Endothelial cell of umbilical vein (primary cell): ENCODE measurements at regions not wholly inside any gene's neighbourhood (a gene's known extent, or its start where the extent isn't known, plus 50 kb on each side); places are given as distances from the start of the nearest gene placed in this dataset.
A peak's percentile ranks its signal among the peaks of the same experiment; 100 is the strongest.

ENCODE experiments used
- BruUV-seq: library from RNA; stranded (reverse); fragments of 400-500 nt; replicated peaks from 2 replicates; lab custom pipeline; 2021; lab: Mats Ljungman, UMichigan
- CTCF ChIA-PET: fragments of 300-600, 350-600 bp; sonication (Branson Sonifier 250); formaldehyde crosslinking; loops from one replicate; lab custom pipeline; 2021; ENCODE audit warnings: antibody characterized with exemption, inconsistent platforms; lab: Charles Lee
- POLR2A ChIA-PET: fragments of 300-600, 350-600 bp; sonication (Branson Sonifier 250); formaldehyde crosslinking; loops from one replicate; lab custom pipeline; 2021; ENCODE audit warnings: antibody characterized with exemption, inconsistent platforms; lab: Charles Lee
- DNase-seq: peaks from one replicate; pipeline ENCODE4 v3.0.0-alpha.2; 2011; ENCODE audit warnings: low read depth, low spot score
- FAIRE-seq: peaks from 2 replicates; lab custom pipeline; 2011; peaks lifted over from hg19 to GRCh38; lab: Jason Lieb, UNC
- H2AFZ ChIP-seq: 2 replicates; pipeline ENCODE4 v1.6.0; 2012; ENCODE audit warnings: low read depth, low read length, control low read depth, inconsistent platforms
- H3K27ac ChIP-seq: 2 replicates; pipeline ENCODE4 v1.5.1; 2011; ENCODE audit warnings: low read depth, mild to moderate bottlenecking, control low read depth, low read length, moderate library complexity; ENCODE audit not compliant: insufficient read depth
- H3K27me3 ChIP-seq, 2 experiments: 2 replicates each; pipeline versions ENCODE4 v1.6.0 to v1.6.1; 2011; ENCODE audit warnings: low read length in 2 of 2, mixed read lengths in 1 of 2; ENCODE audit not compliant: control insufficient read depth in 2 of 2, insufficient read depth in 2 of 2
- H3K36me3 ChIP-seq, 2 experiments: 2 replicates in 1 of 2; 3 replicates in 1 of 2; pipeline ENCODE4 v1.5.1; 2011; ENCODE audit warnings: low read length in 2 of 2, mild to moderate bottlenecking in 1 of 2, moderate library complexity in 1 of 2; ENCODE audit not compliant: control insufficient read depth in 2 of 2, insufficient read depth in 2 of 2; ENCODE audit errors: extremely low read depth in 1 of 2
- H3K4me1 ChIP-seq: 3 replicates; pipeline ENCODE4 v1.5.1; 2011; ENCODE audit warnings: mild to moderate bottlenecking, low read length; ENCODE audit not compliant: control insufficient read depth, insufficient read depth; ENCODE audit errors: extremely low read depth
- H3K4me2 ChIP-seq: 2 replicates; pipeline ENCODE4 v1.6.1; 2011; ENCODE audit warnings: low read length, control low read depth, mixed read lengths; ENCODE audit not compliant: insufficient read depth
- H3K4me3 ChIP-seq, 3 experiments: fragments of 200-600 bp in 1 of 3; sonication (generic), shearing (Covaris generic) in 1 of 3; replicated peaks in 1 of 3; 2 replicates each; pipeline ENCODE4 v1.5.1; 2011 to 2016; ENCODE audit warnings: control low read depth in 3 of 3, low read length in 3 of 3, mild to moderate bottlenecking in 2 of 3, inconsistent platforms in 1 of 3, low read depth in 1 of 3, moderate library complexity in 1 of 3; ENCODE audit not compliant: insufficient read depth in 1 of 3
- H3K79me2 ChIP-seq: 2 replicates; pipeline ENCODE4 v1.6.0; 2012; ENCODE audit warnings: low read length, inconsistent platforms; ENCODE audit not compliant: control insufficient read depth, insufficient read depth
- H3K9ac ChIP-seq: replicated peaks from 2 replicates; pipeline ENCODE3; 2011; ENCODE audit warnings: low read length, control low read depth; ENCODE audit not compliant: insufficient read depth; ENCODE audit errors: extremely low read depth
- H3K9me1 ChIP-seq: replicated peaks from 3 replicates; pipeline ENCODE4 v1.6.0; 2011; ENCODE audit warnings: mild to moderate bottlenecking, low read length; ENCODE audit not compliant: control insufficient read depth, insufficient read depth; ENCODE audit errors: extremely low read depth
- H3K9me3 ChIP-seq: replicated peaks from 2 replicates; pipeline ENCODE4 v1.5.1; 2012; ENCODE audit warnings: low read length, inconsistent platforms; ENCODE audit not compliant: control insufficient read depth, insufficient read depth
- H4K20me1 ChIP-seq: replicated peaks from 2 replicates; pipeline ENCODE3; 2011; ENCODE audit warnings: mild to moderate bottlenecking, low read length; ENCODE audit not compliant: control insufficient read depth, insufficient read depth; ENCODE audit errors: extremely low read depth
- CTCF ChIP-seq, 2 donors: IDR thresholded peaks; 1 replicate in 1 of 2; 2 replicates in 1 of 2; pipeline ENCODE4 v1.5.1; 2011; ENCODE audit warnings: low read length in 2 of 2, mild to moderate bottlenecking in 2 of 2, moderate library complexity in 2 of 2, control low read depth in 1 of 2, inconsistent platforms in 1 of 2, low read depth in 1 of 2; ENCODE audit not compliant: insufficient read depth in 1 of 2; ENCODE audit errors: extremely low read depth in 1 of 2
- EZH2 ChIP-seq: IDR thresholded peaks from 2 replicates; pipeline ENCODE4 v1.6.1; 2012; ENCODE audit warnings: borderline replicate concordance, low read depth, mild to moderate bottlenecking, moderate library complexity, low read length, inconsistent platforms; ENCODE audit not compliant: severe bottlenecking
- FOS ChIP-seq: IDR thresholded peaks from 2 replicates; pipeline ENCODE4 v1.6.1; 2011; ENCODE audit warnings: mild to moderate bottlenecking, low read length, moderate library complexity, borderline replicate concordance; ENCODE audit not compliant: insufficient read depth
- GATA2 ChIP-seq: IDR thresholded peaks from 2 replicates; pipeline ENCODE4 v1.7.0; 2011; ENCODE audit warnings: low read depth, mild to moderate bottlenecking, moderate library complexity, mixed read lengths, low read length; ENCODE audit not compliant: insufficient read length, insufficient read depth
- JUN ChIP-seq: IDR thresholded peaks from 2 replicates; pipeline ENCODE4 v1.6.1; 2011; ENCODE audit warnings: borderline replicate concordance, low read depth; ENCODE audit not compliant: insufficient read length, insufficient read depth
- MAX ChIP-seq: IDR thresholded peaks from 2 replicates; pipeline ENCODE4 v1.6.1; 2011; ENCODE audit not compliant: insufficient read depth, insufficient read length
- MYC ChIP-seq: IDR thresholded peaks from one replicate; pipeline ENCODE4 v1.6.1; 2011; ENCODE audit warnings: mild to moderate bottlenecking, low read depth, low read length
- POLR2A ChIP-seq: IDR thresholded peaks from 2 replicates; pipeline ENCODE4 v1.6.1; 2012; ENCODE audit warnings: low read depth, mild to moderate bottlenecking, control low read depth, low read length
- POLR2AphosphoS5 ChIP-seq: IDR thresholded peaks from 2 replicates; pipeline ENCODE4 v1.6.1; 2012; ENCODE audit warnings: low read depth, mild to moderate bottlenecking, control low read depth, low read length, moderate library complexity; ENCODE audit not compliant: insufficient read depth
- dilution Hi-C: fragments of 300-500 bp; cut with MboI; formaldehyde crosslinking; loops from one replicate; pipeline ENCODE4 v1.15.0; 2019; ENCODE audit warnings: low sequenced_read_pairs; ENCODE audit not compliant: extremely low pct_ligation_motif_present
- intact Hi-C: fragments of 100-400 bp; cut with micrococcal nuclease; formaldehyde crosslinking; loops from one replicate; pipeline ENCODE4 v1.10.0; 2022

- FAIRE-seq = peak; percentile 64
- H3K4me1 ChIP-seq = peaks cover 12% of the 10 kb centered on the region
- BruUV-seq = no TSS peak
- dilution Hi-C loops (no loop called here), intact Hi-C loops (no loop called here)
- no peaks in the 10 kb centered on the region for H3K9me1 ChIP-seq
- DNase-seq = peak; percentile 86
- H3K4me2 ChIP-seq = no peak overlapping the region
- H3K27me3 ChIP-seq = no peaks in the 10 kb centered on the region
- no peaks in the 10 kb centered on the region for H4K20me1 ChIP-seq
- POLR2A ChIA-PET = no interaction called here
- H3K36me3 ChIP-seq = no peaks in the 10 kb centered on the region
- CTCF ChIA-PET = interaction anchor here (1.2 to 1.5 kb wide), 4 partner anchors 10 to 363 kb away, joined by 3 to 4 read pairs (median 3); no protein-coding TSS in a partner anchor
- no peaks in the 10 kb centered on the region for H3K9me3 ChIP-seq
- peak overlapping the region; percentile 44 for H2AFZ ChIP-seq
- no peaks in the 10 kb centered on the region for H3K79me2 ChIP-seq
- peak; percentile 78 for TF ChIP-seq FOS
- no peak for TF ChIP-seq MAX
- TF ChIP-seq JUN = peak; percentile 16
- peak; percentile 16 for TF ChIP-seq POLR2AphosphoS5
- H3K4me3 ChIP-seq = no peak overlapping the region
- H3K27ac ChIP-seq = no peak overlapping the region
- no peak overlapping the region for H3K9ac ChIP-seq
Observed at GRCh38 chr6:139732451-139732850, 358.0 kb upstream of the CITED2 start.

- no peaks in the 10 kb centered on the region for H3K9me3 ChIP-seq
- H3K27me3 ChIP-seq = no peaks in the 10 kb centered on the region
- H3K4me1 ChIP-seq = peaks cover 12% of the 10 kb centered on the region
- no peaks in the 10 kb centered on the region for H3K79me2 ChIP-seq
- no peak overlapping the region for H3K4me2 ChIP-seq
- H3K9ac ChIP-seq = no peak overlapping the region
- FAIRE-seq (no peak), DNase-seq (no peak)
- BruUV-seq = no TSS peak
- ChIA-PET CTCF (no interaction called here), POLR2A (no interaction called here)
- H3K36me3 ChIP-seq = no peaks in the 10 kb centered on the region
- dilution Hi-C loops = no loop called here
- TF ChIP-seq JUN (no peak), GATA2 (no peak), FOS (no peak), MAX (no peak), POLR2A (no peak), POLR2AphosphoS5 (no peak), EZH2 (no peak), CTCF (IDR thresholded peaks at IDR 0.05; ENCODE audit: extremely low read depth in 1 of 2, insufficient read depth in 1 of 2, low read depth in 1 of 2, low read length in 2 of 2) (no peak), MYC (no peak)
- H4K20me1 ChIP-seq = no peaks in the 10 kb centered on the region
- no peaks in the 10 kb centered on the region for H3K9me1 ChIP-seq
- no peak overlapping the region for H3K27ac ChIP-seq
- intact Hi-C loops = no loop called here
- H3K4me3 ChIP-seq = no peak overlapping the region
- no peak overlapping the region for H2AFZ ChIP-seq
Observed at GRCh38 chr6:139730340-139730974, 356.0 kb upstream of the CITED2 start.
